GM06990 (cell line): ENCODE measurements at regions not wholly inside any gene's neighbourhood (a gene's known extent, or its start where the extent isn't known, plus 50 kb on each side); places are given as distances from the start of the nearest gene placed in this dataset.

Experiments
- DNase-seq: peaks from one replicate; pipeline ENCODE4 v3.0.0-alpha.2; 2011; ENCODE audit not compliant: insufficient read length; ENCODE audit errors: extremely low read depth
- H3K27me3 ChIP-seq: replicated peaks from 2 replicates; pipeline ENCODE4 v1.6.0; 2011; ENCODE audit warnings: low read length; ENCODE audit not compliant: control insufficient read depth, insufficient read depth
- H3K36me3 ChIP-seq: 2 replicates; pipeline ENCODE4 v1.5.1; 2011; ENCODE audit warnings: low read length; ENCODE audit not compliant: control insufficient read depth, insufficient read depth
- H3K4me3 ChIP-seq: replicated peaks from 2 replicates; pipeline ENCODE4 v1.5.1; 2011; ENCODE audit warnings: low read depth, mild to moderate bottlenecking, control low read depth, low read length
- CTCF ChIP-seq: IDR thresholded peaks from 2 replicates; pipeline ENCODE4 v1.5.1; 2011; ENCODE audit warnings: low read length, control low read depth, mild to moderate bottlenecking, inconsistent platforms; ENCODE audit not compliant: insufficient read depth, poor library complexity, severe bottlenecking

- TF ChIP-seq CTCF: no peak
- no peaks in the 10 kb centered on the region for H3K36me3 ChIP-seq
- no peak overlapping the region for H3K4me3 ChIP-seq
- no peak for DNase-seq
- no peaks in the 10 kb centered on the region for H3K27me3 ChIP-seq
These were observed 75.8 kb upstream of the E2F3 start for GRCh38 chr6:20325641-20326421.

DNA sequence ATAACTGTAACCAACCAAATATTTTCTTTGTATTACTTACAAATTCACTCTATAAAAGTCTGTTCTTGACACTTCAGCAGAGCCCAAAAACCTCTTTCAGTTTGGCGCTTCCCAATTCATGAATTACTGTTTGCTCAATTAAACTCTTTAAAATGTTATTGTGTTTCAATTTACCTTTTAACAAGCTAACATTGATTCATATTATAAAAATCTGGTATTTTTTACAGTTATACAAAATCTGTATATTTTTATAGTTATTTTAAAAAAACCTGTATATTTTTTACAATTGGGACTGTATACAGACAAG is 75.3 kb upstream of the E2F3 start:
- no peak for TF ChIP-seq CTCF
- DNase-seq: no peak
- H3K4me3 ChIP-seq: no peak overlapping the region
- H3K36me3 ChIP-seq: no peaks in the 10 kb centered on the region
- H3K27me3 ChIP-seq: no peaks in the 10 kb centered on the region

DNA sequence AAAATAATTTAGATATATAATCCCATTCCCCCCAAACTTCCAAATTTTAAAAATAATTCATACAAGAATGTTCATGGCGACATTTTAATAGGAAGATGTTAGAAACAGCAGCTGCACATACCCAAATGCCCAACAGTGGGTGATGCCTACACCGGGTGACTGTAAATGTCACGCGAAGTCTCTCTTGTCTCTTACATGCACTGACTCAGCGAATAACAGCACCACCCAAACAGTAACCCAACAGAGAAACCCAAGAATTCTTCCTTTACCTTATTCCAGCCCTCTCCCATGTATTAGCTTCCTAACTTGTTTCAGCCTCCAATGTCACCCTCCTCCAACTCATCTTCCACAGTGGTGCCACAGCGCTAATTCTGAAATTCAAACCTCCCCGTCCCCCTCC is 74.5 kb upstream of the E2F3 start:
- DNase-seq: no peak
- Histone ChIP-seq H3K36me3 (no peaks in the 10 kb centered on the region), H3K27me3 (no peaks in the 10 kb centered on the region), H3K4me3 (no peak overlapping the region)
- no peak for TF ChIP-seq CTCF

DNA sequence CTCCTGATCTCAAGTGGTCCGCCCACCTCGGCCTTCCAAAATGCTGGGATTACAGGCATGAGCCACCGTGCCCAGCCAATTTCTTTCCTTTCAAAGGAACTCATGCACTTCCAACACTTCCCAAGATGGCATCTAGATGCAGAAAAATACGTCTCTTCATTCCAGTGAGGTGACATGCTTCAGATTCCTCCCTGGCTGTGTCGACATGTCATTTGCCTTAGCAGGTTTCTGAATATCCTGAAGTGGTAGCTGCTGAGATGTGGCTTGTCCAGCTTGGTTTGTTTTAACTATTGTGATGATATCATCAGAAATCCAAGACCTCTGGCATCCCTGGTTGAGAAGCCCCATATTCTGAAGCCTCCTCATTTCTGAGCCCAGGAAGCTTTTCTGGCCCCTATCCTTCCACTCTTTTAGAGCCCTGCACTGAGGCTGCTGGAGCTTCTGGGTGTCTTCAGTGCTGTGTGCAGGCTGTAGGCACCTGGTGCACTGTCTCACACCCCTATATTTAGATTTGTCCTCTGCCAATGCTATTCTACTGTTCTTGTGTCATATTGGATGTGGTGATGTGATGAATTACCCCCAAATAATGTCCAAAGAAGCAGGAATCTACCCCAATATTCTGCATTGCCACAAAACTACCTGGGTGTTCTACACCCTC is 73.3 kb upstream of the E2F3 start:
- Histone ChIP-seq H3K4me3 (no peak overlapping the region), H3K27me3 (no peaks in the 10 kb centered on the region), H3K36me3 (no peaks in the 10 kb centered on the region)
- no peak for DNase-seq
- TF ChIP-seq CTCF: no peak

DNA sequence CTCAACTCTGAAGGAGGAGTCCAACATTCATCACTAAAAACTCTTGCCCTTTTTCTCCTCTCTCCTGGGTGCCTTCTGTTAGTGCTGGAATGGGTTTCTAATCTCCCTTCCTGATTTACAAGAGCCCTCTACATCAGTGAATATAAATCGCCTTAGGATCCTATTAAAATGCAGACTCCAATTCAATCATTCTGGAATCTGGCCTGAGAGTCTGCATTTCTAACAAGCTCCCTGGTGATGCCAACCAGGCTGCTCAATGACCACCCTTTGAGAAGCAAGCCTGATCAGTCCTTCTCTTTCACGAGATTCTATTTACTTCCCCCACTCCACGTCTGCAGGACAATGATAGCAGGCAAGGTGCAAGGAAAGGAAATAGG is 72.8 kb upstream of the E2F3 start:
- Histone ChIP-seq H3K27me3 (no peaks in the 10 kb centered on the region), H3K36me3 (no peaks in the 10 kb centered on the region), H3K4me3 (no peak overlapping the region)
- TF ChIP-seq CTCF: no peak
- no peak for DNase-seq
